Midbrain (tissue), 1 donor: ENCODE measurements at regions not wholly inside any gene's neighbourhood (a gene's known extent, or its start where the extent isn't known, plus 50 kb on each side); places are given as distances from the start of the nearest gene placed in this dataset.

ENCODE experiments used
- DNase-seq: peaks from one replicate; lab custom pipeline; 2025; lab: John Stamatoyannopoulos, UW

GRCh38 chr5:24823625-24824024 lies 178.8 kb upstream of the CDH10 start:
- DNase-seq, result no peak

GRCh38 chr5:24819841-24820240 lies 175.1 kb upstream of the CDH10 start:
- DNase-seq, result no peak

- no peak for DNase-seq
These were observed 173.2 kb upstream of the CDH10 start for GRCh38 chr5:24817966-24818365.

- DNase-seq, result no peak
These were observed 171.4 kb upstream of the CDH10 start for GRCh38 chr5:24816206-24816605.

- no peak for DNase-seq
These were observed 160.5 kb upstream of the CDH10 start for GRCh38 chr5:24805230-24805629.

GRCh38 chr5:24804221-24804681 lies 159.5 kb upstream of the CDH10 start:
- DNase-seq, result no peak

GRCh38 chr5:24791326-24791725 lies 146.5 kb upstream of the CDH10 start:
- DNase-seq, result no peak

GRCh38 chr5:24789611-24790351 lies 145.0 kb upstream of the CDH10 start:
- DNase-seq, result no peak

- DNase-seq, result no peak
These were observed 144.2 kb upstream of the CDH10 start for GRCh38 chr5:24788829-24789514.

GRCh38 chr5:24786108-24786507 lies 141.3 kb upstream of the CDH10 start:
- DNase-seq, result no peak

GRCh38 chr5:24783596-24783995 lies 138.8 kb upstream of the CDH10 start:
- DNase-seq, result no peak

- DNase-seq, result no peak
These were observed 132.6 kb upstream of the CDH10 start for GRCh38 chr5:24777392-24777791.

- DNase-seq, result no peak
These were observed 128.5 kb upstream of the CDH10 start for GRCh38 chr5:24773261-24773660.

- DNase-seq, result no peak
These were observed 122.3 kb upstream of the CDH10 start for GRCh38 chr5:24767086-24767485.

GRCh38 chr5:24765219-24765618 lies 120.4 kb upstream of the CDH10 start:
- DNase-seq, result no peak

GRCh38 chr5:24750355-24750754 lies 105.6 kb upstream of the CDH10 start:
- no peak for DNase-seq

- DNase-seq, result no peak
These were observed 104.9 kb upstream of the CDH10 start for GRCh38 chr5:24749701-24750100.

- no peak for DNase-seq
These were observed 102.5 kb upstream of the CDH10 start for GRCh38 chr5:24747327-24747726.

- no peak for DNase-seq
These were observed 97.6 kb upstream of the CDH10 start for GRCh38 chr5:24742334-24742733.

- no peak for DNase-seq
These were observed 92.4 kb upstream of the CDH10 start for GRCh38 chr5:24737163-24737562.

- DNase-seq, result no peak
These were observed 90.5 kb upstream of the CDH10 start for GRCh38 chr5:24735284-24735683.

GRCh38 chr5:24732184-24732583 lies 87.4 kb upstream of the CDH10 start:
- DNase-seq, result no peak

GRCh38 chr5:24720743-24721142 lies 76.0 kb upstream of the CDH10 start:
- DNase-seq, result no peak

- DNase-seq, result no peak
These were observed 70.0 kb upstream of the CDH10 start for GRCh38 chr5:24714746-24715145.
